ENCODE measurements at regions not wholly inside any gene's neighbourhood (a gene's known extent, or its start where the extent isn't known, plus 50 kb on each side); places are given as distances from the start of the nearest gene placed in this dataset.
"Not testable (repeated sequence)": the region's sequence is repeated elsewhere in the genome, so short reads cannot be mapped to it uniquely, and the experiment has no call there.

- not testable (repeated sequence) for TF ChIP-seq CTCF, POLR2A (IDR thresholded peaks at IDR 0.05)
Observed at GRCh38 chr5:126029282-126029681, 393.9 kb upstream of the GRAMD2B start.
